GM12873 (cell line): ENCODE measurements at regions not wholly inside any gene's neighbourhood (a gene's known extent, or its start where the extent isn't known, plus 50 kb on each side); places are given as distances from the start of the nearest gene placed in this dataset.
A peak's percentile ranks its signal among the peaks of the same experiment; 100 is the strongest.

Source experiments
- TF ChIP-seq, protein P1 (sequence below): IDR thresholded peaks from 2 replicates; pipeline ENCODE4 v1.5.1; 2012; ENCODE audit warnings: low read depth, mild to moderate bottlenecking, moderate library complexity, low read length, control low read depth; ENCODE audit not compliant: insufficient read depth; ENCODE audit errors: missing control alignments

DNA sequence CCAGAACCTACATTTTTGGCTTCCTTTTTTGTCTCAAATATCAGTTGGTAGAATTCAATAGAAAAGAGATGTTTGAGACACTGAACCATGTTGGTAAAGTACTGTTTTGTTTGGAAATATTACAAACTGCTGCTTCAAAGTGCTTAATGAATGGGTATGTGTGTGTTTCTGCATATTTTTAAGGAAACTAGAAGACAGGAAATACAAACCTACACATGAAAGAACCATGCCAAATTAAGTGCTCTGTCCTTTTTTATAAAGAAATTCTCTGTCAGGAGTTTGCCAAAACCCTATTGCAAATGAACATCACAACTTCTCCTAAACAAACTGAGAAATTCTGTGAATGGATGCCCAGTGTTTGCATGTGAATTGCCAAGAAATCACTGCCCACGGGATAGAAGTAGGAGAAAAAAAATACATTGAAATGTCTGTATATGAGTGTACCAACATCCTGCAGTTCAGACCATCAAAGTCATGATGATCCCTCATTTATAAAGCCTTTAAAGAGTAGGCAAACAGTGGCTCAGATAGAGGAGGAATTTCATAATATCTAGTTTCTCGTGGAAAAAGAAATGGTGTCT lies 69.6 kb upstream of the RND3 start:
- TF ChIP-seq, protein P1, sequence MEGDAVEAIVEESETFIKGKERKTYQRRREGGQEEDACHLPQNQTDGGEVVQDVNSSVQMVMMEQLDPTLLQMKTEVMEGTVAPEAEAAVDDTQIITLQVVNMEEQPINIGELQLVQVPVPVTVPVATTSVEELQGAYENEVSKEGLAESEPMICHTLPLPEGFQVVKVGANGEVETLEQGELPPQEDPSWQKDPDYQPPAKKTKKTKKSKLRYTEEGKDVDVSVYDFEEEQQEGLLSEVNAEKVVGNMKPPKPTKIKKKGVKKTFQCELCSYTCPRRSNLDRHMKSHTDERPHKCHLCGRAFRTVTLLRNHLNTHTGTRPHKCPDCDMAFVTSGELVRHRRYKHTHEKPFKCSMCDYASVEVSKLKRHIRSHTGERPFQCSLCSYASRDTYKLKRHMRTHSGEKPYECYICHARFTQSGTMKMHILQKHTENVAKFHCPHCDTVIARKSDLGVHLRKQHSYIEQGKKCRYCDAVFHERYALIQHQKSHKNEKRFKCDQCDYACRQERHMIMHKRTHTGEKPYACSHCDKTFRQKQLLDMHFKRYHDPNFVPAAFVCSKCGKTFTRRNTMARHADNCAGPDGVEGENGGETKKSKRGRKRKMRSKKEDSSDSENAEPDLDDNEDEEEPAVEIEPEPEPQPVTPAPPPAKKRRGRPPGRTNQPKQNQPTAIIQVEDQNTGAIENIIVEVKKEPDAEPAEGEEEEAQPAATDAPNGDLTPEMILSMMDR, result no peak

- TF ChIP-seq, protein P1, result no peak
These were observed 68.3 kb upstream of the RND3 start for GRCh38 chr2:150555611-150556356.

- TF ChIP-seq, protein P1, result no peak
These were observed 66.6 kb upstream of the RND3 start for GRCh38 chr2:150554046-150554445.

DNA sequence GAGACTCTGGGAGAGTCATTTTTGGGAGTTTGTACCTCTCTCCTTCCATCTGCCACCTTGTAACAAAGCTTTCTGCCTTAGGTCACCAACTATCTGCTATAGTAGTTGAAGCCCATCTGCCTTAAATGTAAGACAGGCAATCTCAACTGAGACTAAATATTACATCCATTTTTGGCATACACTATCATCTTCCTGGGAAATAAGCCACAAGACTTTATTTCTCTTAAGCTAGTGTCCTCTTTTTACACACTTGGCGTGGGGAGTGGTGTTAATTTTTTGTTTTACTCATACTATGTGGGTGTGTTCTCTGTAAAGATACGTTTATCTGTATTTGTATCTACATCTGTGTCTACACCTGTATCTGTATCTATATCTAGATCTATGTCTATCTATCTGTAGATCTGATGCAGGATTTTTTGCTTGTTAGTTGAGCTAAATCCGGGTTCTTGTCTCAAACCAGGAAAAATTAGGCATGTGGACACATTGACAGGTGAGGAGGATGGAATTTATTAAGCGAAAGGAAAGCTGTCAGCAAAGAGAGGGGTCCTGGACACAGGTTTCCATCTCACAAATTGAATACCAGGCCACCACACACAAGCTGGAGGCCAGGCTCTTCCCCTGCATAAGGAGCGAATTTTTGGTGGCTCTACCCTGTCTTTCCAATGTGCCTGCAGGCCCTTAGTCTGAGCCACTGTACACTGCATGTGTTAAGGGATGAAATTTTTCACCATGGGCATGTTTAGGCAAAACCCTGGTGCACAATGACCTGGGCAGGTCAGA lies 64.8 kb upstream of the RND3 start:
- TF ChIP-seq, protein P1, result no peak

GRCh38 chr2:150549381-150549780 lies 61.9 kb upstream of the RND3 start:
- TF ChIP-seq, protein P1, result no peak

DNA sequence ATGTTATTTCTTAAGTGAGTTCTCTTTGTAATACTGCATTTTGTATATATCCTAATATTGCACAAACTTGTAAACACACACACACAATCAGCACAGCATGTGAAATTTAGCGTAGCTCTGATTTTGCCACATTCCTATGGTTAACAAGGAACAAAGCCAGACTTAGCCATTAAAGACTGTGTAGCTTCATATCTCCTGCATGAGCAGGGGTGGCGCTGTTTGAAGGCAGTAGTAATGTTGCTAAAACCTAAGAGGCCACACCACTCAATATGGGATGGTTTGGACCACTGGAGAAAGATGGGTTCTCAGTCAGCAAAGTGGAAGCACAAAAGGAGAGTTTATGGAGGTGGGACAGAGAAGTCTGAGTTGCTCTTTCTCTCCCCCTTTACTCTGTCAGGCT lies 61.1 kb upstream of the RND3 start:
- TF ChIP-seq, protein P1, result peak; percentile 55

- TF ChIP-seq, protein P1, result no peak
These were observed 58.4 kb upstream of the RND3 start for GRCh38 chr2:150545916-150546315.
